ENCODE measurements at regions not wholly inside any gene's neighbourhood (a gene's known extent, or its start where the extent isn't known, plus 50 kb on each side); places are given as distances from the start of the nearest gene placed in this dataset.

DNA sequence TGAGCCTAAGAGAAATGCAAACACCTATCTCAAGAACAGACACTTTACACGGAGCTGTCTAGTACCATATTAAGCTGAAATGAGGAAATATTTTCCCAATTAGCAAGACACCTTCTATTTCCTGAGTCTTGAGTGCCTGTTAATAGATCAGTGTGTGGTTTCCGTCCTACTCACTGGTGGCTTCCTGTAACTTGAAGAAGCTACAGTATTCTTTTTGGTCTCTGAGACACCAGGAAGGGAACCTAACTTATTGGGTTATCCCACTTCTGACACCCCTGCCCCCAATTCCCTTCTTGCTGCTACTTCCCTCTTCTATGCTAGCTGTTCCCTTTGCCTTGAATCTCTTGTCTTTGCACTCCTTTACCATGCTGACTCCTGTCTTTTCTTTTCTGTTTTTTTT lies 92.7 kb downstream of the FDX1 start:
- TF ChIP-seq POLR2AphosphoS5 (IDR thresholded peaks at IDR 0.05), result no peak
- H3K4me3 ChIP-seq, result no peak overlapping the region
- WGBS, 5 donors, result 21 to 31% (median 25%) methylated on average over 2 of the region's 2 CpGs
- H3K27me3 ChIP-seq (replicated peaks in 1 of 7), result no peaks in the 10 kb centered on the region
- no peaks in the 10 kb centered on the region for H3K36me3 ChIP-seq
- intact Hi-C loops (cut with DNase I; ENCODE audit: low total_unique reads), result no loop called here
- H3K9me3 ChIP-seq, result peaks cover 0 to 27% (median 11%) of the 10 kb centered on the region in 8 donors
- DNase-seq, result no peak
- H3K27ac ChIP-seq, result peak overlapping the region in 3 of 8 donors; percentile 11 to 33 (median 21)
- H3K4me1 ChIP-seq, result peaks cover 0 to 11% (median 0%) of the 10 kb centered on the region in 6 donors

- Histone ChIP-seq H3K36me3 (no peaks in the 10 kb centered on the region), H3K9me3 (peaks cover 0 to 20% (median 15%) of the 10 kb centered on the region in 8 donors), H3K27me3 (replicated peaks in 1 of 7) (no peaks in the 10 kb centered on the region), H3K4me3 (no peak overlapping the region), H3K4me1 (peaks cover 0 to 11% (median 0%) of the 10 kb centered on the region in 6 donors), H3K27ac (no peak overlapping the region)
- no peak for TF ChIP-seq POLR2AphosphoS5 (IDR thresholded peaks at IDR 0.05)
- 65 to 87% (median 79%) methylated on average over 6 of the region's 6 CpGs for WGBS, 5 donors
- DNase-seq, result no peak
- intact Hi-C loops (cut with DNase I; ENCODE audit: low total_unique reads), result no loop called here
Measured at GRCh38 chr11:110524238-110524637, 94.5 kb downstream of the FDX1 start.

- H3K27me3 ChIP-seq (replicated peaks in 1 of 7), result no peaks in the 10 kb centered on the region
- no peaks in the 10 kb centered on the region for H3K36me3 ChIP-seq
- peaks cover 0 to 11% (median 0%) of the 10 kb centered on the region in 6 donors for H3K4me1 ChIP-seq
- DNase-seq, result no peak
- H3K27ac ChIP-seq, result peak overlapping the region in 2 of 8 donors; percentile 31 to 50
- H3K9me3 ChIP-seq, result peaks cover 0 to 19% (median 15%) of the 10 kb centered on the region in 8 donors
- WGBS, 5 donors, result 0 to 43% (median 0%) methylated on average over 1 of the region's 1 CpG
- intact Hi-C loops (cut with DNase I; ENCODE audit: low total_unique reads), result no loop called here
- TF ChIP-seq, protein P1, sequence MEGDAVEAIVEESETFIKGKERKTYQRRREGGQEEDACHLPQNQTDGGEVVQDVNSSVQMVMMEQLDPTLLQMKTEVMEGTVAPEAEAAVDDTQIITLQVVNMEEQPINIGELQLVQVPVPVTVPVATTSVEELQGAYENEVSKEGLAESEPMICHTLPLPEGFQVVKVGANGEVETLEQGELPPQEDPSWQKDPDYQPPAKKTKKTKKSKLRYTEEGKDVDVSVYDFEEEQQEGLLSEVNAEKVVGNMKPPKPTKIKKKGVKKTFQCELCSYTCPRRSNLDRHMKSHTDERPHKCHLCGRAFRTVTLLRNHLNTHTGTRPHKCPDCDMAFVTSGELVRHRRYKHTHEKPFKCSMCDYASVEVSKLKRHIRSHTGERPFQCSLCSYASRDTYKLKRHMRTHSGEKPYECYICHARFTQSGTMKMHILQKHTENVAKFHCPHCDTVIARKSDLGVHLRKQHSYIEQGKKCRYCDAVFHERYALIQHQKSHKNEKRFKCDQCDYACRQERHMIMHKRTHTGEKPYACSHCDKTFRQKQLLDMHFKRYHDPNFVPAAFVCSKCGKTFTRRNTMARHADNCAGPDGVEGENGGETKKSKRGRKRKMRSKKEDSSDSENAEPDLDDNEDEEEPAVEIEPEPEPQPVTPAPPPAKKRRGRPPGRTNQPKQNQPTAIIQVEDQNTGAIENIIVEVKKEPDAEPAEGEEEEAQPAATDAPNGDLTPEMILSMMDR (IDR thresholded peaks at IDR 0.05 in 8 of 11, conservative IDR thresholded peaks at IDR 0.05 in 3 of 11), result no peak
- TF ChIP-seq POLR2AphosphoS5 (IDR thresholded peaks at IDR 0.05) (no peak), POLR2A (IDR thresholded peaks at IDR 0.05) (no peak)
- H3K4me3 ChIP-seq, result no peak overlapping the region
Measured at GRCh38 chr11:110525883-110526282, 96.1 kb downstream of the FDX1 start.

- no peaks in the 10 kb centered on the region for H3K27me3 ChIP-seq (replicated peaks in 1 of 7)
- WGBS, 5 donors, result 79 to 88% (median 86%) methylated on average over 2 of the region's 2 CpGs
- intact Hi-C loops (cut with DNase I; ENCODE audit: low total_unique reads), result no loop called here
- no peaks in the 10 kb centered on the region for H3K36me3 ChIP-seq
- H3K4me3 ChIP-seq, result no peak overlapping the region
- peaks cover 0 to 11% (median 0%) of the 10 kb centered on the region in 6 donors for H3K4me1 ChIP-seq
- peak overlapping the region in 2 of 8 donors; percentile 31 to 50 for H3K27ac ChIP-seq
- TF ChIP-seq POLR2A (IDR thresholded peaks at IDR 0.05) (no peak), POLR2AphosphoS5 (IDR thresholded peaks at IDR 0.05) (no peak)
- TF ChIP-seq, protein P1 (IDR thresholded peaks at IDR 0.05 in 8 of 11, conservative IDR thresholded peaks at IDR 0.05 in 3 of 11), result no peak
- H3K9me3 ChIP-seq, result peaks cover 0 to 19% (median 15%) of the 10 kb centered on the region in 8 donors
- DNase-seq, result no peak
Measured at GRCh38 chr11:110526323-110526722, 96.6 kb downstream of the FDX1 start.

Measured in spleen (tissue), 11 donors.